HL-60 (cell line): ENCODE measurements at regions not wholly inside any gene's neighbourhood (a gene's known extent, or its start where the extent isn't known, plus 50 kb on each side); places are given as distances from the start of the nearest gene placed in this dataset.
A peak's percentile ranks its signal among the peaks of the same experiment; 100 is the strongest.

Source experiments
- DNase-seq, 2 experiments: peaks; one replicate each; pipeline ENCODE4 v3.0.0-alpha.2; 2010 to 2020; ENCODE audit warnings: low read depth in 1 of 2, low spot score in 1 of 2
- H3K27ac ChIP-seq: fragments of 250-450 bp; sonication (Bioruptor Pico); replicated peaks from 2 replicates; pipeline ENCODE4 v1.5.1; 2020; ENCODE audit warnings: mild to moderate bottlenecking, moderate library complexity
- H3K27me3 ChIP-seq: fragments of 250-450 bp; sonication (Bioruptor Pico); 2 replicates; pipeline ENCODE4 v1.5.1; 2021; ENCODE audit warnings: mild to moderate bottlenecking, moderate library complexity; ENCODE audit not compliant: insufficient read depth, poor library complexity, severe bottlenecking
- H3K4me3 ChIP-seq: replicated peaks from 2 replicates; pipeline ENCODE4 v1.5.1; 2011; ENCODE audit warnings: mild to moderate bottlenecking, control low read depth, low read length; ENCODE audit not compliant: insufficient read depth
- CTCF ChIP-seq: IDR thresholded peaks from one replicate; pipeline ENCODE4 v1.5.1; 2011; ENCODE audit warnings: low read length, control low read depth, inconsistent platforms; ENCODE audit not compliant: insufficient read depth
- GABPA ChIP-seq: IDR thresholded peaks from 2 replicates; pipeline ENCODE4 v1.6.1; 2012; ENCODE audit warnings: low read depth
- POLR2AphosphoS5 ChIP-seq: IDR thresholded peaks from 2 replicates; pipeline ENCODE4 v1.6.1; 2012; ENCODE audit warnings: low read depth
- SPI1 ChIP-seq: IDR thresholded peaks from 2 replicates; pipeline ENCODE4 v1.6.1; 2012; ENCODE audit warnings: low read depth, mild to moderate bottlenecking, borderline replicate concordance
- TF ChIP-seq, protein P1 (sequence below): IDR thresholded peaks from 2 replicates; pipeline ENCODE4 v1.6.1; 2012; ENCODE audit warnings: low read depth; ENCODE audit not compliant: insufficient replicate concordance

DNA sequence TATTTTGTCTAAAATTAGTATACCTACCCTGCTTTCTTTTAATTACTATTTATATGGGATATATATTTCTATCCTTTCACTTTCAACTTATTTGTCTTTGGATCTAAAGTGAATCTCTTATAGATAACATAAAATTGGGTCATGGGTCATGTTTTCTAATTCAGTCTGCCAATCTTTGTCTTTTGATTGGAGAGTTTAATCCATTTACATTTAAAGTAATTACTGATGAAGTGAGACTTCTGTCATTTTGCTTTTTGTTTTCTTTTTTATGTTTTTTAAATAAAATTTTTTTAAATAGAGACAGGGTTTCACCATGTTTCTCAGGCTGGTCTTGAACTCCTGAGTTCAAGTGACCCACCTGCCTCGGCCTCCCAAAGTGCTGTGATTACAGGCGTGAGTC lies 50.5 kb upstream of the PRDM1 start:
- H3K4me3 ChIP-seq: no peak overlapping the region
- TF ChIP-seq POLR2AphosphoS5: no peak
- TF ChIP-seq GABPA: no peak
- no peak overlapping the region for H3K27ac ChIP-seq
- no peak for DNase-seq
- no peaks in the 10 kb centered on the region for H3K27me3 ChIP-seq

GRCh38 chr6:106033806-106034205 lies 52.3 kb upstream of the PRDM1 start:
- no peak for TF ChIP-seq SPI1
- no peak for TF ChIP-seq POLR2AphosphoS5
- TF ChIP-seq, protein P1, sequence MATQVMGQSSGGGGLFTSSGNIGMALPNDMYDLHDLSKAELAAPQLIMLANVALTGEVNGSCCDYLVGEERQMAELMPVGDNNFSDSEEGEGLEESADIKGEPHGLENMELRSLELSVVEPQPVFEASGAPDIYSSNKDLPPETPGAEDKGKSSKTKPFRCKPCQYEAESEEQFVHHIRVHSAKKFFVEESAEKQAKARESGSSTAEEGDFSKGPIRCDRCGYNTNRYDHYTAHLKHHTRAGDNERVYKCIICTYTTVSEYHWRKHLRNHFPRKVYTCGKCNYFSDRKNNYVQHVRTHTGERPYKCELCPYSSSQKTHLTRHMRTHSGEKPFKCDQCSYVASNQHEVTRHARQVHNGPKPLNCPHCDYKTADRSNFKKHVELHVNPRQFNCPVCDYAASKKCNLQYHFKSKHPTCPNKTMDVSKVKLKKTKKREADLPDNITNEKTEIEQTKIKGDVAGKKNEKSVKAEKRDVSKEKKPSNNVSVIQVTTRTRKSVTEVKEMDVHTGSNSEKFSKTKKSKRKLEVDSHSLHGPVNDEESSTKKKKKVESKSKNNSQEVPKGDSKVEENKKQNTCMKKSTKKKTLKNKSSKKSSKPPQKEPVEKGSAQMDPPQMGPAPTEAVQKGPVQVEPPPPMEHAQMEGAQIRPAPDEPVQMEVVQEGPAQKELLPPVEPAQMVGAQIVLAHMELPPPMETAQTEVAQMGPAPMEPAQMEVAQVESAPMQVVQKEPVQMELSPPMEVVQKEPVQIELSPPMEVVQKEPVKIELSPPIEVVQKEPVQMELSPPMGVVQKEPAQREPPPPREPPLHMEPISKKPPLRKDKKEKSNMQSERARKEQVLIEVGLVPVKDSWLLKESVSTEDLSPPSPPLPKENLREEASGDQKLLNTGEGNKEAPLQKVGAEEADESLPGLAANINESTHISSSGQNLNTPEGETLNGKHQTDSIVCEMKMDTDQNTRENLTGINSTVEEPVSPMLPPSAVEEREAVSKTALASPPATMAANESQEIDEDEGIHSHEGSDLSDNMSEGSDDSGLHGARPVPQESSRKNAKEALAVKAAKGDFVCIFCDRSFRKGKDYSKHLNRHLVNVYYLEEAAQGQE: no peak
- no peak for TF ChIP-seq GABPA
- TF ChIP-seq CTCF: no peak
- DNase-seq: no peak
- H3K4me3 ChIP-seq: no peak overlapping the region
- H3K27me3 ChIP-seq: no peaks in the 10 kb centered on the region
- no peak overlapping the region for H3K27ac ChIP-seq

DNA sequence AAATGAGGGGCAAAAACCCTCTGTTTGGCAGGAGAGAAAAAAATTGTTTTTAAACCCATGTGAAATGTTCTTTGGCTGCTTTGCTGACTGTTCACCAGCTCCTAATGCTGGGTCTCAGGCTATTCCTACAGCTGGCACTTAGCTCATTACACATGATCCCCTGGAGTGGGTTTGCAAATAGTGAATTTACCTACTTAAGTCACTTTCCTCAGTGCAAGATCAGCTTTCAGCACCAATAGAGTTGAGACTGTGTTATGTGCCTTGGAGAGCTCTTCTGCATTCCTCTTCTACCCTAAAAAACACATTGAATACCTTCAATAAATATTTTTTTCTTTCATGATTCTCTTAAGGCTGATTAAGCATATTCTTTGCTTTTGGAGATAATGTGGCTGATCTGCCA lies 58.4 kb upstream of the PRDM1 start:
- DNase-seq: no peak
- Histone ChIP-seq H3K27ac (no peak overlapping the region), H3K27me3 (no peaks in the 10 kb centered on the region), H3K4me3 (no peak overlapping the region)
- no peak for TF ChIP-seq SPI1
- TF ChIP-seq, protein P1: no peak
- TF ChIP-seq GABPA: no peak

GRCh38 chr6:106026748-106027715 lies 59.1 kb upstream of the PRDM1 start:
- 0 out of 2 replicates have a peak, but pooled peaks have one; percentile 14 for TF ChIP-seq SPI1
- no peak for TF ChIP-seq POLR2AphosphoS5
- DNase-seq: no peak
- H3K4me3 ChIP-seq: no peak overlapping the region

GRCh38 chr6:106025655-106026054 lies 60.5 kb upstream of the PRDM1 start:
- no peak for DNase-seq
- Histone ChIP-seq H3K4me3 (no peak overlapping the region), H3K27me3 (no peaks in the 10 kb centered on the region), H3K27ac (no peak overlapping the region)
- TF ChIP-seq, protein P1: no peak
- no peak for TF ChIP-seq SPI1
- TF ChIP-seq GABPA: no peak
- no peak for TF ChIP-seq POLR2AphosphoS5
- no peak for TF ChIP-seq CTCF

More at GRCh38 chr6:106026748-106027715, 59.1 kb upstream of the PRDM1 start:
- Histone ChIP-seq H3K27me3 (no peaks in the 10 kb centered on the region), H3K27ac (no peak overlapping the region)
